D721Med (cell line): ENCODE measurements at regions not wholly inside any gene's neighbourhood (a gene's known extent, or its start where the extent isn't known, plus 50 kb on each side); places are given as distances from the start of the nearest gene placed in this dataset.
A peak's percentile ranks its signal among the peaks of the same experiment; 100 is the strongest.

Experiments
- DNase-seq: peaks from one replicate; pipeline ENCODE4 v3.0.0; 2011; ENCODE audit warnings: low spot score; ENCODE audit not compliant: insufficient read length
- FAIRE-seq: peaks from 2 replicates; lab custom pipeline; 2011; peaks lifted over from hg19 to GRCh38; lab: Jason Lieb, UNC
- CTCF ChIP-seq: IDR thresholded peaks from 2 replicates; pipeline ENCODE4 v1.5.1; 2012; ENCODE audit warnings: mild to moderate bottlenecking, control low read depth; ENCODE audit not compliant: insufficient read depth; ENCODE audit errors: missing control alignments

- TF ChIP-seq CTCF: no peak
- FAIRE-seq: no peak
- no peak for DNase-seq
These were observed 128.7 kb upstream of the MYO16 start for GRCh38 chr13:108500711-108501110.

GRCh38 chr13:108508263-108508662 lies 121.1 kb upstream of the MYO16 start:
- FAIRE-seq: no peak

GRCh38 chr13:108525827-108526226 lies 103.6 kb upstream of the MYO16 start:
- TF ChIP-seq CTCF: no peak
- no peak for DNase-seq
- FAIRE-seq: no peak

More at GRCh38 chr13:108508263-108508662, 121.1 kb upstream of the MYO16 start:
- TF ChIP-seq CTCF: peak; percentile 15
- no peak for DNase-seq

DNA sequence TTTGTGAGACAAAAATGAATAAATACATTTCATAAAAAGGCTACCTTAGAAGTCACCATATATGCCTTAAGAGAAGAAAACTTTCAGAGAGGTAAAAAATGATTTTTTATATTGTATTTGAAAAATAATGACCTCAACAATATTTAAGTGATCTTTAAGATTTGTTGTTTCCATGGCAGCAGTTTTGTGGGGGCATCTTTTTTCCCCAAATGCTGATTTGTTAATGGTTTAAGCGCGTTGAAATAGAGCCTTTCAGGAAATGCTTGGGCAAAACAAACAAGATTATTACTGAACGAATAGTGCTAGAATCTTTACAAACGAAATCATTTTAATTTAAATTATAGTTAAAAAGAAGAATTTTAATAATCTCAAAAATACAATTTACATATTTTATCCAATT lies 103.1 kb upstream of the MYO16 start:
- FAIRE-seq (no peak), DNase-seq (no peak)
- no peak for TF ChIP-seq CTCF

DNA sequence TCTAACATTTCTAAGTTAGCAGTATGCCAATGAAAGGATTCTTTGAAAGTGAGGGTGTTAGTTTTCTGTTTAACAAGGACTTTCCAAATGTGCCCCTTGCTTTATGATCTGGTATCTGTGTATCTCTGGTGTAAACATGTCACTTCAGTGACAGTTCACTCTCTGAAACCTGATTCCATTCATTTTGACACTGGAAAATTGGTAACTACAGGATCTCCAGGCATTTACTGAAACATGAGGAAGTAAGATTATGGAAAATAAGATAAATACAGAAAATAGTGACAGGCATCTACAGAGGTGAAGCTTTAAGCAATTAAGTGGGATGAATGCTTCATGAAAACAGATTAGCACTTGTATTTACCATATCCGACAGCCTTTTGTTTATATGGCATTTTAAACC lies 101.6 kb upstream of the MYO16 start:
- FAIRE-seq: peak; percentile 48
- DNase-seq: no peak
- TF ChIP-seq CTCF: no peak

DNA sequence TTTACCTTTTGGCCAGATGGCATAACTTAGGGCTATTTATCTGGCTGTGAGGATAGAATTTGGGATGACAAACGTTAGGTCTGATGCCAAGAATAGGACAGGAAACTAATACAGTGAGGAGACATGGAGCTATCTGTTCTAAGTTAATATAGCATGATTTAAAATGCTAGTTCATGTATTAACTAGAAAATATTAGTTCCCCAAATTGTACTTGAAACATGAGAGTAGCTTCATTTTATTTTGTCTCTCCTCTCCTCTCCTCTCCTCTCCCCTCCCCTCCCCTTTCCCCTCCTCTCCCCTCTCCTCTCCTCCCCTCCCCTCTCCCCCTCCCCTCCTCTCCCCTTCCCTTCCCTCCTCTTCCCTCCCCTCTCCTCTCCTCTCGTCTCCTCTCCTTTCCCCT lies 101.1 kb upstream of the MYO16 start:
- FAIRE-seq: no peak
- no peak for TF ChIP-seq CTCF
- DNase-seq: no peak

DNA sequence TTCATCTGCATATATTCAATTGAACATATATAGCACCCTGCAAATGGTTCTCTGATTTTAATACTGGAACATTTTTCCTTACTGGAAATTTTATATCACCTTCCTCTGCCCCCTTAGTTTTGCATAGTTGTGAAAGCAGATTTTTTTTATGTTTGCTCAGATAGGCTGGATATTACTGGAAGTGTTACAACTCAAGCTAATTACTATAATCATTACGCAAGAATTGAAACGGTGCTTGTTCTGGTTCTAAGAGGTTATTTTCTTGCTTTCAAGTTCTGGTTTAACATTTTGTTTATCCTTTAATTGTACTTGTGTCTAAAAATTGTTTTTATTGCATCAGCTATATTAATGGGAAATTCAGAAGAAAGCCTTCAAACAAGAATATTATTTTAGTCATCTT lies 95.6 kb upstream of the MYO16 start:
- no peak for FAIRE-seq
- TF ChIP-seq CTCF: no peak
- no peak for DNase-seq
